GM21717 (cell line): ENCODE measurements at regions not wholly inside any gene's neighbourhood (a gene's known extent, or its start where the extent isn't known, plus 50 kb on each side); places are given as distances from the start of the nearest gene placed in this dataset.

Source experiments
- ATAC-seq: cut with Tn5 transposase; IDR thresholded peaks from one replicate; pipeline ENCODE4 v1.9.1; 2021; ENCODE audit warnings: mild to moderate bottlenecking, moderate library complexity; ENCODE audit not compliant: unreplicated experiment

DNA sequence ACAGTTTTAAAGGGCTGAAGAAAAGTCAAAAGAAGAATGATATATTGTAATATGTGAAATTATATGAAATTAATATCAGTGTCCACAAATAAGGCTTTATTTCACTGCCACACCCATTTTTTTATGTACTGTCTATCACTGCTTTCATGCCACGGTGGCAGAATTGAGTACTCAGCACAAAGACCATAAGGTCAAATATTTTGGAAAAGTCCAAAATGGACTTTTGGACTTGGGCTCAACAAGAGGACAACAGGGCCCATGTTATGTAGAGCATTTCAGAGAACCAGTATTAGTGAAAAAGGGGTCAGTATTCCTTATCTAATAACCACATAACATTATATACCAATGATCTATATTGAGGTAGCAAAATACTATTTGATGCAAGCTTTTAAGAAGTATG lies 427.2 kb downstream of the EPHA4 start:
- no peak for ATAC-seq

- no peak for ATAC-seq
Observed at GRCh38 chr2:221145396-221145795, 426.7 kb downstream of the EPHA4 start.

DNA sequence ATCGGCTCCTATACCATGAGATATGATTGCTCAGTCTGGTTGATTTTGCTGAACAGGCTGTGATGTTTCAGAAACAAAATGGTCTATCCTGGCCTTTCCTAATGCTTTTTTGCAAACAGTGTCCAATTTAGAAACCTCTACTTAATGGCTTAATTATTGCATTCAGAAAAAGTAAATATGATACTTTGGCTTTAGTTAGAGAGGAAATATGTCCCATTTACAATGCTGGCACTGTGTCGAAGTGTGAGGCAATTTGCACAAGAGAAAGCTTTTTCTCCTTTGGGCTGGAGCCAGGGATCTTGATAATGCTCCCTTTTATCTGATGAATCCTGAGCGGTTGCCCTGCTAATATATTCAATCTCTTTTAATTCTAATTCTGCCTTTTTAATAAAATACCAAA lies 418.9 kb downstream of the EPHA4 start:
- ATAC-seq: no peak

- no peak for ATAC-seq
Observed at GRCh38 chr2:221154176-221154575, 417.9 kb downstream of the EPHA4 start.

- no peak for ATAC-seq
Observed at GRCh38 chr2:221156062-221156734, 415.9 kb downstream of the EPHA4 start.

- ATAC-seq: no peak
Observed at GRCh38 chr2:221161186-221161585, 410.9 kb downstream of the EPHA4 start.

GRCh38 chr2:221166292-221166691 lies 405.8 kb downstream of the EPHA4 start:
- ATAC-seq: no peak

DNA sequence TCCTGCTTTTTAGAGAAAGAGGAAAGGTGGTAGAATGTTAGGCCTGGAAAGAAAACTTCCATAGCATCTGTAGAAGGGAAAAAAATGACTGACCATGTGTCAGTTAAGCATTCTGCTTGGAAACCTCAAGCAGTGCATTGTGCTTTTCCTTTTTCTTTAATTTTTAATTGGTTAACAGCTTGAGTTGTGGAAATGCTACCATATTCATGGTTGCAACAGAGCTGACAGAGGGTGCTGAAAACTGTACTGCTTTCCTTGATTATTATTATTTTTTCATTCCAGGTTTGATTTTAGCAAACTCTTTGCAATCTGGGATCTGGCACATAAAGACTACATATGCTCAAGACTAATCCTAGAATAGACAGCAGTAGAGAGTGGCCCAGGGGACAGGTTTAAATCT lies 404.5 kb downstream of the EPHA4 start:
- no peak for ATAC-seq

DNA sequence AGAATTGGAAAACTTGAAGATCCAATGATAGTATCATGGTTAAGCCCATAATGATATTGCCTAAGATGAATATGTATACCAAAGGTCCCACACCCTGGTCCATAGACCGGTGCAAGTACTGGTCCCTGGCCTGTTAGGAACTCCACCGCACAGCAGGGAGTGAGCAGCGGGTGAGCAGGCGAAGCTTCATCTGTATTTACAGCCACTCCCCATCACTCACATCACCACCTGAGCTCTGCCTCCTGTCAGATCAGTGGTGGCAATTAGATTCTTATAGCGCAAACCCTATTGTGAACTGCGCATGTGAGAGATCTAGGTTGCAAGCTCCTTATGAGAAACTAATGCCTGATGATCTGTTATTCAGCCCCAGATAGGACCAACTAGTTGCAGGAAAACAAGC lies 402.4 kb downstream of the EPHA4 start:
- no peak for ATAC-seq

DNA sequence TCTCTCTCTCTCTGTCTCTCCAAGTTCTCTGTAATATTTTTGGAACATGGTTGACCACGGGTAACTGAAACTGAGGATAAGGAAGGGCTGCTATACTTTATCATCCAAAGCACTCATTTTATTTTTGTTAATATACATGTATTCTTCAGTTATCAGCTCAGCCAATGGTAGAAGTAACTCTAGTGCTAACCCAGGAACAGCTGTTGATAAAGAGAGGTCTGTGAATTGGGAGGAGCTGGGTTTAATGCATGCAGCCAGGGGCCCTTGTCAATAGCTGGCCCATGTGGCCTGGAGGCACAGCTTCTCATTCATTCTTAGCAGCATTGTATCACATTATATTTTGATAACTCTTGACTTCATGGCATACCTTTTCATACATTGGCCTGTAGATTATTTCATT lies 401.6 kb downstream of the EPHA4 start:
- ATAC-seq: no peak

- ATAC-seq: no peak
Observed at GRCh38 chr2:221176667-221177066, 395.4 kb downstream of the EPHA4 start.

DNA sequence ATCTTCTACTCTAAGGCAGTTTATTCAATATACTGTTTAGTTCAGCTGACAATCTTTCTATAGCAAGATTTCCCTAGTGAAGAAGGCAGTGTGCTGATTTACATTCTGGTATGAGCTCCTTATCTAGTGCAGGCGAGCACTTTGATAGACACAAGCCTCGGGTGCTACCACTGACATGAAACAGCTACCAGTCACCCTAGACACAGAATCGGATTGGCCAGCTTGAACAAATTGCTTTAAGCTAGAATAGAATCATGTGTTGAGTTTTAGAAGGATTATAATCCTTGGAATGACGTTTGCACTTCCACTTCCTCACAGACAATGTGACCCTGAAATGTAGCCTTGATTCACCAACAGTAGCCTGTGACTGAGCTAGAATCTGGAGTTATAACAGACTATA lies 394.0 kb downstream of the EPHA4 start:
- ATAC-seq: no peak

- no peak for ATAC-seq
Observed at GRCh38 chr2:221186873-221187272, 385.2 kb downstream of the EPHA4 start.

- ATAC-seq: no peak
Observed at GRCh38 chr2:221189431-221190067, 382.6 kb downstream of the EPHA4 start.

DNA sequence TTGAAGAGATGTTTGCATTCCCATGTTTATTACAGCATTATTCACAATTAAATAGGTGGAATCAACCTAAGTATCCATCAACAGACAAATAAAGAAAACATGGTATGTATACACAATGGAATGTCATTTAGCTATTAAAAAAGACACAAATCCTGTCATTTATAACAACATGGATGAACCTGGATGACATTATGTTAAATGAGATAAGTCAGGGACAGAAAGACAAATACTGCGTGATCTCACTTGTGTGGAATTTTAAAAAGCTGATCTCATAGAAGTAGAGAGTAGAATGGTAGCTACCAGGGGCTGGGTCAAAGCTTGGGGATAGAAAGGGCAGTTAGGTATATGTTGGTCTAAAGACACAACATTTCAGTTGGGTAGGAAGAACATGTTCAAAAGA lies 376.3 kb downstream of the EPHA4 start:
- no peak for ATAC-seq

GRCh38 chr2:221197225-221197856 lies 374.8 kb downstream of the EPHA4 start:
- no peak for ATAC-seq

DNA sequence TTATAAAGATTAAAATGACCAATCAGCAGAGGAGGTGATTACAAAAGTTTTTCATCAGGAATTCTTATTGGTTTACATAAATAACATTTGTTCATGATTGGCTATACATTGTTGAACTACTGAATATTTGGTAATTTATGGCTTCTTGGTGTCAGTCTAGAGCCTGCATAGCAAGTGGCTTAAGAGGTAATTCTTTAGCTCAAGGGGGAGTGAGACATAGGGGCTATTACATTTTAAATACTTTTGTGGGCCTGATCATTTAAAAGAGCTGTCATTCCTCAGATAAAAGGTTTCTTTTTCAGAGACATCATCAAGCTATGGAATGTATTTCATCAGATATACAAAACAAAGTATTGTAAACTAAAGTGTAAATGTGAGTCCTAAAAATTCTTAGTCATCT lies 373.8 kb downstream of the EPHA4 start:
- ATAC-seq: no peak

- no peak for ATAC-seq
Observed at GRCh38 chr2:221200184-221200839, 371.8 kb downstream of the EPHA4 start.

DNA sequence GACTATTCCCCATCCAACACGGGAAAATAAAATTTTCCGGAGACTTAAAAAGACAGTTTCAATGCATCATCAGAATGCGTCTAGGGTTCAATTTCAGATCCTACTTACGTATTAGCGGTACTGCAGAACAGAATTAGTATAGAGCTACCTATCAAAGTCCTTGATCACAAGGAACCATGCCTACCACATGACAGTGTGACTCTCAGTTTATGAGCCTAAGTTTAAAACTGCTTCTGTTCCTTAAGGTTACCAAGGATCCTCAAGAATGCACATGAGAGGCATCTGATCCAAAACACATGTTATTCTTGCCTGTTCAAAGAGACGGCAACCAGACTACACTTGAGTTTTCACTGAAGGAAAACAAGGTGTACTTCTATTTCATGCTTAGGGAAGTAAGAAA lies 369.7 kb downstream of the EPHA4 start:
- no peak for ATAC-seq

DNA sequence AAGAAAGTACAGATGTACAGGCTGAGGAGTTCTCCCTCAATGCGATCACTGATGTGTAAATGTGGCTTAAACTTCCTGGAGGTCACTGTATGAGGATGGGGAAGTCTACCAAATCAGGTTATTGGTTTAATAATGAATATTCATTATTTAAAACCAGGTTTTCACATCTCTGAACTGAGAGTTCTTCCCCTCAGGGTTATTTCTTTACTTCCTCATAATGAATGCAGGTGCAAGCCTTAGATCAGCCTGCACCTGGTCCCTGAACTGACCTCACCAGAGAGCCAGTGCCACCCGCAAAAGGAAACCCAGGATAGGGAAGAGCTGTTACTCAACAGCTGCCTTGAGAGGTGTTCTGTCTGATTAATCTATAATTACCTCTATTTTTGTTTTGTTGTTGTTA lies 369.0 kb downstream of the EPHA4 start:
- peak; percentile 82 for ATAC-seq

- no peak for ATAC-seq
Observed at GRCh38 chr2:221203856-221204255, 368.2 kb downstream of the EPHA4 start.

GRCh38 chr2:221204699-221205098 lies 367.4 kb downstream of the EPHA4 start:
- ATAC-seq: no peak
